GM21786 (cell line): ENCODE measurements at regions not wholly inside any gene's neighbourhood (a gene's known extent, or its start where the extent isn't known, plus 50 kb on each side); places are given as distances from the start of the nearest gene placed in this dataset.

Source experiments
- ATAC-seq: cut with Tn5 transposase; IDR thresholded peaks from one replicate; pipeline ENCODE4 v1.9.1; 2021; ENCODE audit not compliant: unreplicated experiment

DNA sequence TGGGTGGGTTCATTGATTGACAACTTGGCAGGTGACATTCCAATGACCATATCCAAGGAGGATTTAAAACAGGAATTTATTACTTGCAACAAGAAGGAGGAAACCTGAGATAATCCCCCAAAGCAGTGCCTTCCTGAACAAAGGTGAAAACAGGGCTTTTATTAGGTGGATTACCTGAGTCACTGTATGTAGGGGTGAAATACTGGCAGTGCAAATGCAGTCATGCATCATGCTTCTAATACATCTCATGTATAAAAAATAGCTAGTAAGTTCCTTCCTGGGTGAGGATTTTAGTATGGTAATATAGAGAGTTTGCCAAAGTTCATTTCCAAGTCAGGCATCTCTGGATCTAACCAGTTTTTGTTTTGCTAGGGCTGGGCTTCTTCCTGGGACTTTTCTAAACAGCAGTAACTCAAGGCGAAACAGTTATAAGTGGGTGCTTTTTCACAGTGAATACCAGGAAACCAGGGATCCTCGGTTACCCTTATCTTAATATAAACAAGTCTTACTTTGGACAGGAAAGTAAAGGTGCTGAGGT is 583.4 kb upstream of the LRRTM1 start:
- no peak for ATAC-seq

- ATAC-seq = no peak
These were observed 569.8 kb upstream of the LRRTM1 start for GRCh38 chr2:80874374-80874773.

- ATAC-seq = no peak
These were observed 565.4 kb upstream of the LRRTM1 start for GRCh38 chr2:80869858-80870438.

- no peak for ATAC-seq
These were observed 558.7 kb upstream of the LRRTM1 start for GRCh38 chr2:80863147-80863714.

- ATAC-seq = no peak
These were observed 554.4 kb upstream of the LRRTM1 start for GRCh38 chr2:80858965-80859364.

- ATAC-seq = no peak
These were observed 551.7 kb upstream of the LRRTM1 start for GRCh38 chr2:80856227-80856626.

GRCh38 chr2:80854831-80855230 is 550.3 kb upstream of the LRRTM1 start:
- ATAC-seq = no peak

GRCh38 chr2:80852808-80853139 is 548.2 kb upstream of the LRRTM1 start:
- no peak for ATAC-seq

GRCh38 chr2:80852079-80852807 is 547.7 kb upstream of the LRRTM1 start:
- no peak for ATAC-seq

DNA sequence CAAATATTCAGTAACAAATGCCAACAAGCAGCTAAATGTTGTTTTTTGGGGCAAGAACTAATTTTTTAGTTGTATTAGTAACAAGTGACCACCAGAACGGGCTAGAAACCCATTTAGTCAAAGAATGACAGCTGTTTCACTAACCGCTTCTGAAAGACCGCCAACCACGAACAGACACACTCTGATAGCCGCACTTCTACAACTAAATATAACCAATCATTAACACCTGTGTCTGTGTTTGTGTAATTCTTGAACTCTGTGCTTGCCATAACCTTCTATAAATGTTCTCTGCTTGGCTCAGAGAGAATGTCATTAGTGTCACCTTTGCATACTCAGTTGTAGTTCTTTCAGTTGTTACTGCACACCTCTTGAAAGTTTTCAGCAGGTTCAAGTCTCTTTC is 526.3 kb upstream of the LRRTM1 start:
- ATAC-seq = no peak

- no peak for ATAC-seq
These were observed 518.4 kb upstream of the LRRTM1 start for GRCh38 chr2:80822999-80823398.

- ATAC-seq = no peak
These were observed 510.7 kb upstream of the LRRTM1 start for GRCh38 chr2:80815259-80815658.

DNA sequence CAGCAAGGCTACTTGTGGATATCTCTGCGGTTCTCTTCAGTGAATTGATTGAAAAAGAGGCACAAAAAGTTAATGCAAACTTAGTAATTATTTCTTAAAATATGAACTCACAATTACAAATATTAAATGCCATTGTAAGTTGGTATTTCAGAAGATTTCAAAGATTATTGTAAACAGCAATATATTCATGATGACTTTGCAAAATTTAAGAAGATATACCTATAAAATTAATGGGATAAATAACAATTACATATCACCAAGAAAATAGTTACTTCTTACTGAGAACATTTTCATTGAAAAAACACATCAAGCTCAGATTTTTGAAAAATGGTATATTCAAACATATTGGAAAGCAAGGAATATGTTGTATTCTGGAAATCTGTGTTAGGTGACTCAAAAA is 482.0 kb upstream of the LRRTM1 start:
- ATAC-seq = no peak

GRCh38 chr2:80778704-80779103 is 474.2 kb upstream of the LRRTM1 start:
- no peak for ATAC-seq

DNA sequence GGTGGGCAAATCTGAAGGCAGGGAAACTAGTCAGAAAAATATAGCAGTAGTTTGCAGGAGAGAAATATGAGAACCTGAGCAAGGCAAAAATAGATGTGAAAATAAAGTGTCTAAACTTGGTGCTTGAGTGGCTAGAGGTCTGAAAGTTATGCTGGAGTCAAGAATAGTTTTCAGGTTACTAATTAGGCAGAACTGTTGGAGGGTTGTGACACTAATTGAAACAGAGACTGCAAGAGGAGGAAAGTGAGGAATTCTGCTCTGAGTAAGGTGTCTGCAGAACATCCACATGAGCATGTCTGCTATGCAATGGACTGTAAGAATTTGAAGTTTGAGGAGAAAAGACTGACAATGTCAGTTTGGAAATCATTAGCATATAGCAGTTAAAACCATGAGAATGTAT is 444.0 kb upstream of the LRRTM1 start:
- no peak for ATAC-seq

DNA sequence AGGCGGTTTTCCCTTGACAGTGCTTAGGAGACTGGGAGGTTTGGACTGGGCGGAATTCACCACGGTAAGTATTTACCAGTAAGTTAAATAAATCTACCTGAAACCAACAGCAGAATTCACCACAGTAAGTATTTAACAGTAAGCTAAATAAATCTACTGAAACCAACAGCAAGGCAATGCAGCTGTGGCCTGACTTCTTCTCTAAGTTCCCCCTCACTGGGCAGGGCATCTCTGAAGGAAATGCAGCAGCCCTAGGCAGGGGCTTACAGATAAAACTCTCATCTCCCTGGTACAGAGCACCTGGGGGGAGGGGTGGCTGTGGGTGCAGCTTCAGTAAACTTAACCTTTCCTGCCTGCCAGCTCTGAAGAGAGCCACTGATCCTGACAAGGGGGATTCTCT is 432.5 kb upstream of the LRRTM1 start:
- ATAC-seq = no peak

DNA sequence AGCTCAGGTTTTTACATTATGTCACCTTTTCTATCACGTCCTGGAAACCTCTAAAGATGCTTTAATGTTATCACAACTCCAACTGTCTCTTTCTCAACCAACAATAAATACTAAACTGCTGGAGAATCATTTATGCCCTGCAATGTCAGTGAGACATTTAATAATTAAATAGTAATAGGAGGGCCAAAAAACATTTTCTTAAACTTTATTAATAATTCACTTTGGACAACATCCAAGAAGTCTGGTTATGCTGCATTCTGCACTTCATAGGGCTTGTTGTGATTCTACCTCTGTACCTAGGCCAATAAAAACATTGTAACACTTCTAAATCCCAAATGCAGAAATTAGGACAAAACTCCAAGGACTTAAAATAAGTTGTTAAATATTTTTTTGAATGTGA is 420.4 kb upstream of the LRRTM1 start:
- no peak for ATAC-seq

DNA sequence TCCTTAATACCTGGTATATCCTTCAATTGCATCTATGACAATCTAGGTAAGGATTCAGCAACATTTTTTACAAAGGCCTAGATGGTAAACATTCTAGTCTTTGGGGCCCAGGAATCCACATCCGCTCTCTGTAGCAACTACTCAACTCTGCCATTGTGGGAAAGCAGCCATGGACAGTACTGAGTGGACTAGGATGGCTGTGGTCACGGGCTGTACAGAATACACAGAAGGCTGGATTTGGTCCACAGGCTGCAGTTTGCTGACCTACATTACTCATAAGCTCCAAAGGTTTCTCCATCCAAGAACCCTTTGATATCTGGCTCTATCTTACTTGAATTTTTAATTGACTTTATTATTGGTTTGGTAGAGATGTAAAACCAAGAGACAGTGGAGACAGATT is 418.3 kb upstream of the LRRTM1 start:
- no peak for ATAC-seq

GRCh38 chr2:80719607-80720006 is 415.1 kb upstream of the LRRTM1 start:
- no peak for ATAC-seq

DNA sequence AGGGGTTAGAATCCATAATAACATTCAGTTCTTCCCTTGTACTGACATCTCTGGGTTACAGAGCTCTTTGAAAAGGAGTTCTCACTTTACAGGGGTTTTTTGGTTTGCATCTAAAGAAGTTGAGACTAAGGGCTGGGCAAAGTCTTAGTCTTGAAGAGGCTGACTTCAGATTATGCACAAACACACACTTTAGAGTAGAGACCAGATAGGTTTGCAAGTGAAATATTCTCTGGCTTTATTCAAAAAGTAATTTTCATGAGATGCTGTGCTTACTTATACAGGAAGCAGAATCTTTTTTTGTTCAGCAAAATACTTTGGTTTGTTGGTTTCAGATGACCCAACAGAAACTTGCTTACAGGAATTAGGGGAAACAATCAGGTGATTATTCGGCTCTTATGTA is 410.9 kb upstream of the LRRTM1 start:
- no peak for ATAC-seq

GRCh38 chr2:80711915-80712314 is 407.4 kb upstream of the LRRTM1 start:
- no peak for ATAC-seq

DNA sequence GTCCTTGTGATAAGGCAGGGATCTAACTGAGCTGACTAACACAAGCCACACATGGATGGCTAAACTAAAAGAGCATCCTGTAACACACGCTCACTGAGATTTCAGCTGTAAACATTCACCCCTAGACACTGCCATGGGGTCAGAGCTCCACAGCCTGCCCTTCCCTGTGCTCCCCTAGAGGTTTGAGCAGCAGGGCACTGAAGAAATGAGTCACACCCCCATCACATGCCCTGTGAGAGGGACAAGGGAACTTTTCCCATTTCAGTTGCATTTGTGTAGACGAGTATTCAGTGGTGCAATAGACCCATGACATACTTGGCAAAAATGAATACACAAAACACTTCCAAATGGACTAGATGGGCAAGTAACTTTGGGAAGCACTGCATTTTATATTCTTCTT is 402.4 kb upstream of the LRRTM1 start:
- no peak for ATAC-seq

- ATAC-seq = no peak
These were observed 402.0 kb upstream of the LRRTM1 start for GRCh38 chr2:80706541-80706940.
